Astrocyte of the spinal cord (primary cell): ENCODE measurements at regions not wholly inside any gene's neighbourhood (a gene's known extent, or its start where the extent isn't known, plus 50 kb on each side); places are given as distances from the start of the nearest gene placed in this dataset.

Experiments
- DNase-seq: peaks from one replicate; pipeline ENCODE4 v3.0.0; 2011; ENCODE audit warnings: low read depth, low spot score
- H3K4me3 ChIP-seq: 2 replicates; pipeline ENCODE4 v1.5.1; 2011; ENCODE audit warnings: low read depth, mild to moderate bottlenecking, low read length, moderate library complexity
- CTCF ChIP-seq: IDR thresholded peaks from 2 replicates; pipeline ENCODE4 v1.5.1; 2012; ENCODE audit warnings: low read depth, mild to moderate bottlenecking, low read length, inconsistent platforms
- in situ Hi-C: cut with HindIII; loops from 2 replicates; pipeline ENCODE4 v1.10.0; 2017; ENCODE audit warnings: low sequenced_read_pairs

DNA sequence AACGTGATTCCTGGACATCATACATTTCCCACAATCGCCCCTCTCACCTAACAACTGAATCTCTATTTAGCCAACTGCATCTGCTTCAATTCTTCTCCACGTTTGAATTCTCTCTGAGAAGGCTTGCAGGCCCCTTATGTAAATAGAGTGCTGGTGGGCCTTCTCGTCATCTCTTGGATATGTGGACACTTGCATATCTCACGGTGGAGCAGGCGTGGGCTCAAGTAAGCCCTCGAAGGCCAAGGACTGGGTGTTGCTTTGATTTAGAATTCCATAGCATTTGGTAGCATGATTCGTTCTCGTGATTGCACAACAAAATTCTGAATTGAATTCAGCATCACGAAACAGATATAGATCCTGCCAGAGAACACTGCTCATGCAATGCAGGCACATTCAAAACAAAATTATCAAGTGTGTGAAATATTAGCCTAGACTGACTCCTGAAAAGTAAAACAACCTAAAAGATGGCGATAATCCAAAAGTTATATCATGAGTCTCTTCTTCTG lies 613.6 kb downstream of the TFAP2A start:
- TF ChIP-seq CTCF = no peak

GRCh38 chr6:9799582-9799981 lies 615.3 kb downstream of the TFAP2A start:
- no peak overlapping the region for H3K4me3 ChIP-seq
- in situ Hi-C loops = no loop called here
- no peak for TF ChIP-seq CTCF
- DNase-seq = no peak

More for the DNA sequence above, 613.6 kb downstream of the TFAP2A start:
- H3K4me3 ChIP-seq = no peak overlapping the region
- no peak for DNase-seq
- in situ Hi-C loops = no loop called here

DNA sequence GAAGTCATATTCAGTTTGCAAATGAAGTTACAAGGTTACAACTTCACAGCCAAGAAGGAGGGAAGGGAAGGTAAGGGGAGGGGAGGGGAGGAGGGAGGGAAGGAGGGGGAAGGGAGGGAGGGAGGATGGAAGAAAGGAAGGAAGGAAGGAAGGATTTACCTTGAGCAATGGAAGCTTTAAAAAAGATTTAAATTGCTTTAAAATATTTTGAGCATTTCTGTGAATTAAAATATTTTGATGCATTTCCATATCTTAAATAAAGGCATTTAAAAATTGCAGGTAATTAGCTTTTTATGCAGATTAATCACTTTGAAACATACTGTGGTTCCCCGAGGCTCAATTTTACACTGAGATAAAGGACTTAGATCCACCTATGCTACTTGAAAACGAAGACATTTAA lies 618.0 kb downstream of the TFAP2A start:
- in situ Hi-C loops = no loop called here
- TF ChIP-seq CTCF = no peak
- no peak for DNase-seq
- no peak overlapping the region for H3K4me3 ChIP-seq

DNA sequence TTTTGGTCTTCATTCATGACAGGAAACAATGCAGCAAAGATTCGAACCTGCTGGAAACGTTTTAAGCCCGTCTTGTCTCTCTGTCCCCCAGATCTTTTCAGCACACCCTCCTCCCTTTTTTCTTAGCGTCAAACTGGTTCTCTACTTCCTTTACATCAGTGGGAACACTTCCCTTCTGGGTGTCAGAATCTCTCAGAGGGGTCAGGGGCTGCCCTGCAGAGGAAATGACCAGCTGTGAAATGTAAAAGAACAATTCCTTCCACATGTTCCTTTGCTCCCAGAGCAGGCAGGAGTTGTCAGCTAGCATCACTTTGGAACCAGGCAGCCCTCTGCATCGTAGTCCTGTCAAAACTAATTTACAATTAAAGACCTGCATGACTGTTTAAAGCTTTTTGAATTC lies 619.0 kb downstream of the TFAP2A start:
- TF ChIP-seq CTCF = no peak
- in situ Hi-C loops = no loop called here
- no peak overlapping the region for H3K4me3 ChIP-seq
- DNase-seq = peak; percentile 11

GRCh38 chr6:9789201-9789600 lies 625.7 kb downstream of the TFAP2A start:
- DNase-seq = peak; percentile 1

GRCh38 chr6:9784786-9785185 lies 630.1 kb downstream of the TFAP2A start:
- in situ Hi-C loops = no loop called here
- TF ChIP-seq CTCF = no peak
- no peak overlapping the region for H3K4me3 ChIP-seq
- no peak for DNase-seq

More at GRCh38 chr6:9789201-9789600, 625.7 kb downstream of the TFAP2A start:
- in situ Hi-C loops = no loop called here
- no peak overlapping the region for H3K4me3 ChIP-seq
- TF ChIP-seq CTCF = no peak

GRCh38 chr6:9783567-9783966 lies 631.3 kb downstream of the TFAP2A start:
- H3K4me3 ChIP-seq = no peak overlapping the region
- in situ Hi-C loops = no loop called here
- DNase-seq = no peak
- TF ChIP-seq CTCF = no peak
